ENCODE measurements at regions not wholly inside any gene's neighbourhood (a gene's known extent, or its start where the extent isn't known, plus 50 kb on each side); places are given as distances from the start of the nearest gene placed in this dataset.

DNA sequence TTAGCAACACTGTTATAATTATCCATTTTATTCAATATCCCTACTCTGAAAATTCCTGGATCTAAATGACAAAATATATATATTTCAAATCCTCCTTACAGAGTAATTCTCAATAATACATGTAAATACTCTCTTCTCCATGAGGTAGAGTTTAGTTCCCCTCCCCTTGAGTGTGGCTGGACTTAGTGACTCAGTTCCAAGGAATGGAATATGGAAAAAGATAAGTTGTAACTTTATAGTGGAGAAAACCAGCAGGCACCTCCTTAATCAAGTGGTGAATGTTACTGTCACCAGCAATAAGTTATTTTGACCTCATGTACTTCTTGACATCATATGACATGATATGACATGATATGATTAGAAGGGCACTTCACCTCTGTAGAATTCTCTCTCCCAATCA lies 302.0 kb downstream of the RAB28 start:
- TF ChIP-seq, protein P1, sequence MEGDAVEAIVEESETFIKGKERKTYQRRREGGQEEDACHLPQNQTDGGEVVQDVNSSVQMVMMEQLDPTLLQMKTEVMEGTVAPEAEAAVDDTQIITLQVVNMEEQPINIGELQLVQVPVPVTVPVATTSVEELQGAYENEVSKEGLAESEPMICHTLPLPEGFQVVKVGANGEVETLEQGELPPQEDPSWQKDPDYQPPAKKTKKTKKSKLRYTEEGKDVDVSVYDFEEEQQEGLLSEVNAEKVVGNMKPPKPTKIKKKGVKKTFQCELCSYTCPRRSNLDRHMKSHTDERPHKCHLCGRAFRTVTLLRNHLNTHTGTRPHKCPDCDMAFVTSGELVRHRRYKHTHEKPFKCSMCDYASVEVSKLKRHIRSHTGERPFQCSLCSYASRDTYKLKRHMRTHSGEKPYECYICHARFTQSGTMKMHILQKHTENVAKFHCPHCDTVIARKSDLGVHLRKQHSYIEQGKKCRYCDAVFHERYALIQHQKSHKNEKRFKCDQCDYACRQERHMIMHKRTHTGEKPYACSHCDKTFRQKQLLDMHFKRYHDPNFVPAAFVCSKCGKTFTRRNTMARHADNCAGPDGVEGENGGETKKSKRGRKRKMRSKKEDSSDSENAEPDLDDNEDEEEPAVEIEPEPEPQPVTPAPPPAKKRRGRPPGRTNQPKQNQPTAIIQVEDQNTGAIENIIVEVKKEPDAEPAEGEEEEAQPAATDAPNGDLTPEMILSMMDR (IDR thresholded peaks at IDR 0.05): no peak
- no peak for TF ChIP-seq POLR2A (IDR thresholded peaks at IDR 0.05)

All from right lobe of liver (tissue), 4 donors.